Nephron (organoid): ENCODE measurements at regions not wholly inside any gene's neighbourhood (a gene's known extent, or its start where the extent isn't known, plus 50 kb on each side); places are given as distances from the start of the nearest gene placed in this dataset.

Experiments used
- H3K27ac Mint-ChIP-seq, 3 experiments: 2 replicates each; pipeline ENCODE4 v1.8.0; 2020; ENCODE audit warnings: mixed read lengths in 3 of 3, mild to moderate bottlenecking in 2 of 3, moderate library complexity in 1 of 3
- H3K27me3 Mint-ChIP-seq: 2 replicates; pipeline ENCODE4 v1.8.0; 2021; ENCODE audit warnings: low read depth, mild to moderate bottlenecking, moderate library complexity, mixed read lengths
- H3K36me3 Mint-ChIP-seq: 2 replicates; pipeline ENCODE4 v1.8.0; 2020; ENCODE audit warnings: low read depth, mixed read lengths
- H3K4me1 Mint-ChIP-seq: 2 replicates; pipeline ENCODE4 v1.8.0; 2020; ENCODE audit warnings: mixed read lengths
- H3K4me3 Mint-ChIP-seq, 3 experiments: 2 replicates each; pipeline ENCODE4 v1.8.0; 2020; ENCODE audit warnings: mild to moderate bottlenecking in 3 of 3, mixed read lengths in 3 of 3, moderate library complexity in 2 of 3
- H3K9me3 Mint-ChIP-seq: 2 replicates; pipeline ENCODE4 v1.8.0; 2020; ENCODE audit warnings: mixed read lengths
- CTCF ChIP-seq, 3 experiments: fragments of 200-600 bp; sonication (generic); IDR thresholded peaks; one replicate each; pipeline ENCODE4 v1.5.0; 2021; ENCODE audit warnings: antibody characterized with exemption in 3 of 3; ENCODE audit not compliant: unreplicated experiment in 3 of 3

- H3K9me3 Mint-ChIP-seq: no peaks in the 10 kb centered on the region
- TF ChIP-seq CTCF (IDR thresholded peaks at IDR 0.05; ENCODE audit: unreplicated experiment in 3 of 3): no peak
- no peaks in the 10 kb centered on the region for H3K36me3 Mint-ChIP-seq
- peak overlapping the region in 1 of 3 experiments; percentile 62 for H3K27ac Mint-ChIP-seq
- H3K4me3 Mint-ChIP-seq: no peak overlapping the region
- no peaks in the 10 kb centered on the region for H3K27me3 Mint-ChIP-seq
- peaks cover 12% of the 10 kb centered on the region for H3K4me1 Mint-ChIP-seq
These were observed 73.6 kb upstream of the EIF3M start for GRCh38 chr11:32510039-32510438.

DNA sequence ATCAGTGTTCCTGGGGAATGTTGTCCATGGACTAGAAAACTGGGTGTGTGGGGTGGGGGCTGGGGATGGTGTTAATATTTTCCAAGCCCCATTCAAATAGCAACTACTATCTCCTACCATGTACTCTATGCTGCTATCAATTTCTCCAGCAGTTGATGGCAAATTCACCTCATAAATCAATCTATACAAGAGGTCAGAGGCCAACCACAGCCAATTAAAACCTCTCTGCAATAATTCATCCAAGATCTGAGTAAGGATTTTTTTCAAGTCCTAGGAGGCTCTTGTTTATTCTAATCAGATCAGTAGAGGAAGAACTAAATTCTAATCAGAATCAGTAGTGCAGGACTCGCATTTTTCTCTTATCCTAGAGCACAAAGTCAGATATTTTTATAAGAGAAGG is 73.4 kb upstream of the WT1 start:
- peaks cover 20% of the 10 kb centered on the region for H3K4me1 Mint-ChIP-seq
- TF ChIP-seq CTCF (IDR thresholded peaks at IDR 0.05; ENCODE audit: unreplicated experiment in 3 of 3): no peak
- no peaks in the 10 kb centered on the region for H3K27me3 Mint-ChIP-seq
- no peaks in the 10 kb centered on the region for H3K36me3 Mint-ChIP-seq
- H3K4me3 Mint-ChIP-seq: no peak overlapping the region
- H3K27ac Mint-ChIP-seq: peak overlapping the region; percentile 22 to 83 (median 52)
- no peaks in the 10 kb centered on the region for H3K9me3 Mint-ChIP-seq

DNA sequence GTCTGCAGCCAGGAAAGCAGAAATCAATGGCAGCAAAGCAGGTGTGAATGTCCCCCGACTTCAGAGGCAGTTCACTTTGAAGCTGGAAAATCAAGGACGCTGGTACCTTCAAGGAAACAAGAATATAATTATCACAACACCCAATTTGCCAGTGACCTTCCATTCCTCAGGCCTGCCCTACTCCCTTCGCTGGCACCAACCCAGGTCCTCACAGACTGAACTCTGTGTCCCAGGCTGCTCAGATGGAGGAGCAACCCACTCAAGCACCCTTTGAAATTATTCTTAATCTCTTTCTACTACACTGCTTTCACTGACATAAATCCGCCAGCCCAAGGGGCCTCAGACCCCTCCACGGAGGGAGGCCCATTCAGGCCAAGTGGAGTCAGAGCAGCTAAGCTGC is 64.7 kb upstream of the WT1 start:
- H3K27ac Mint-ChIP-seq: peak overlapping the region; percentile 72 to 82 (median 80)
- no peaks in the 10 kb centered on the region for H3K36me3 Mint-ChIP-seq
- no peaks in the 10 kb centered on the region for H3K9me3 Mint-ChIP-seq
- peaks cover 48% of the 10 kb centered on the region for H3K4me1 Mint-ChIP-seq
- no peak for TF ChIP-seq CTCF (IDR thresholded peaks at IDR 0.05; ENCODE audit: unreplicated experiment in 3 of 3)
- H3K27me3 Mint-ChIP-seq: no peaks in the 10 kb centered on the region
- peak overlapping the region in 1 of 3 experiments; percentile 26 for H3K4me3 Mint-ChIP-seq

DNA sequence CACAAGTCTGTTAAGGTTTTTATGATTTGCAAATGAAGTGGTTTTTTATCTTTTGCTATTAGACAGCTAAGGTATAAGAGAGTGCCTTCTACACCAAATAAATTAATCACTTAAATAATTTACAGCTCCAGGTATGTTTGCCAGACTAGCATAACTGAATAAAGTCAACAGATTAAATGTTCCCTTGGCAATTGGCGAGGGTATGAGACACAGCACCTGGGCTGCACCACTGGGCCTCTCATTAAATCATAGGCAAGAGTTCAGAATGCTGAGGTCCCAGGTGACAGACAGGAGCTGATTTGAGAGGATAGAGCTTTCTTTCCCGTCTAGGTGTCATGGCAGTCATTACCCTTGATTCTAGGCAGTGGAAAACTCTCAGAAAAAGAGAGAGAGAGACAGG is 62.6 kb upstream of the WT1 start:
- H3K9me3 Mint-ChIP-seq: no peaks in the 10 kb centered on the region
- no peak for TF ChIP-seq CTCF (IDR thresholded peaks at IDR 0.05; ENCODE audit: unreplicated experiment in 3 of 3)
- H3K4me3 Mint-ChIP-seq: no peak overlapping the region
- H3K27ac Mint-ChIP-seq: peak overlapping the region; percentile 12 to 56 (median 53)
- peaks cover 56% of the 10 kb centered on the region for H3K4me1 Mint-ChIP-seq
- no peaks in the 10 kb centered on the region for H3K36me3 Mint-ChIP-seq
- H3K27me3 Mint-ChIP-seq: no peaks in the 10 kb centered on the region

DNA sequence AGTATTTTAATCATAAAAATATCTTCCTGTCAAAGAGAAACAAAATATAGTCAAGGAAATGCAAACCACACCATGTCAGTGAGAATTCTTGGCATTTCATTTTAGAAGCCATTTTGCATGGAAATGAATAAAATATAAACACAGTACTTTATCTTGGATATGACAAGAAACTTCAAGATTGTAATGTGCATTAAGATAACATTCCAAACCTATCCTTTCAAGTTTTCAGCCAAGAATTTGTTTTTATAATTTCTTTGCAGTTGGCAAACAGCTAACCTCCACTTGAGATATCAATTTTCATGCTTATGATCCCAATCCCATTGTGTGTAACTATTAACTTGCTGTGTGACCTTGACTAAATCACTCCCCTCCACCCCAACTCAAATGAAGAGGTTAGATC is 59.3 kb upstream of the WT1 start:
- H3K27ac Mint-ChIP-seq: peak overlapping the region; percentile 78 to 87 (median 84)
- peaks cover 4% of the 10 kb centered on the region for H3K36me3 Mint-ChIP-seq
- H3K9me3 Mint-ChIP-seq: peaks cover 3% of the 10 kb centered on the region
- TF ChIP-seq CTCF (IDR thresholded peaks at IDR 0.05; ENCODE audit: unreplicated experiment in 3 of 3): no peak
- peaks cover 43% of the 10 kb centered on the region for H3K4me1 Mint-ChIP-seq
- H3K27me3 Mint-ChIP-seq: no peaks in the 10 kb centered on the region
- no peak overlapping the region for H3K4me3 Mint-ChIP-seq

DNA sequence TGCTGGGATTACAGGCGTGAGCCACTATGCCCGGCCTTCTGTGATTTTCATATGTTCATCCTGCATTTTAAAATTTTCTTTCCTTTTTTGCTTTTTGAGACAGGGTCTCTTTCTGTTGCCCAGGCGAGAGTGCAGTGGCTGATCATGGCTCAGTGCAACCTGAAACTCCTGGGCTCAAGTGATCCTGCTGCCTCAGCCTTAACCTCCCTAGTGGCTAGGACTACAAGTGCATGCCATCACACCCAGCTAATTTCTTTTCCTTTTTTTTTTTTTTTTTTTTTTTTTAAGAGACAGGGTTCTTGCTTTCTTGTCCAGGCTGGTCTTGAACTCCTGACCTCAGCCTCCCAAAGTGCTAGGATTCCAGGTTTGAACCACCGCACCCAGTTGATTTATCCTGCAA is 54.1 kb upstream of the WT1 start:
- H3K36me3 Mint-ChIP-seq: peaks cover 4% of the 10 kb centered on the region
- H3K4me1 Mint-ChIP-seq: peaks cover 20% of the 10 kb centered on the region
- no peak overlapping the region for H3K4me3 Mint-ChIP-seq
- no peaks in the 10 kb centered on the region for H3K27me3 Mint-ChIP-seq
- H3K9me3 Mint-ChIP-seq: peaks cover 3% of the 10 kb centered on the region
- no peak overlapping the region for H3K27ac Mint-ChIP-seq
- TF ChIP-seq CTCF (IDR thresholded peaks at IDR 0.05; ENCODE audit: unreplicated experiment in 3 of 3): no peak
